PFSK-1 (cell line): ENCODE measurements at regions not wholly inside any gene's neighbourhood (a gene's known extent, or its start where the extent isn't known, plus 50 kb on each side); places are given as distances from the start of the nearest gene placed in this dataset.

Source experiments
- FOXP2 ChIP-seq: optimal IDR thresholded peaks from 2 replicates; pipeline ENCODE3; 2011; ENCODE audit warnings: borderline replicate concordance, control low read depth, inconsistent platforms; ENCODE audit not compliant: insufficient read depth; ENCODE audit errors: extremely low read length, extremely low read depth
- POLR2AphosphoS5 ChIP-seq: IDR thresholded peaks from 2 replicates; pipeline ENCODE4 v1.6.1; 2012; ENCODE audit warnings: low read depth, mild to moderate bottlenecking, control low read depth, low read length, moderate library complexity
- SIN3A ChIP-seq: IDR thresholded peaks from 2 replicates; pipeline ENCODE4 v1.6.1; 2012; ENCODE audit warnings: mild to moderate bottlenecking, low read length, moderate library complexity, borderline replicate concordance; ENCODE audit not compliant: insufficient read depth
- TAF1 ChIP-seq: IDR thresholded peaks from 2 replicates; pipeline ENCODE4 v1.6.1; 2012; ENCODE audit warnings: low read length, control low read depth, borderline replicate concordance; ENCODE audit not compliant: insufficient read depth
- TF ChIP-seq, protein P1 (sequence below), 2 experiments: IDR thresholded peaks; 2 replicates each; pipeline versions ENCODE4 v1.6.1 to v1.8.0; 2011 to 2012; ENCODE audit warnings: low read depth in 2 of 2, low read length in 2 of 2, control low read depth in 1 of 2, inconsistent platforms in 1 of 2, mild to moderate bottlenecking in 1 of 2, moderate library complexity in 1 of 2; ENCODE audit not compliant: insufficient read depth in 1 of 2

DNA sequence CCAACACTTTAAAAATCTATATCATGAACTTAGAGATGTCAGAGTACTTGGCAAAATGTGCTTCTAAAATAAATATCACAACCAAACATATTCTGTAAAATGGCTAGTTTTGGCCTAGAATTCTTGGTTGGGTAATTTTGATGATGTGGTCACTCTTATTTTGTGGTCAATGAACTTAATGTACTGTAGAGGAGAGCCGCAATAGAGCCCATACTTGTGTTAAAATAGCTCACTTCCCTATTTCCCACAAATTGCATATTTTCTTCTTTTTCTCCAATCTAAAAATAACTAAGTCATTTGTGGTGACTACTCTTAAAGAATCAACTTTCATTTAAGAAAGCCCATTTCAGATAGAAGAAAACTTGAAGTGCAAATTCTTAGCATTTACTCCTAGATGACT, 619.4 kb downstream of the CCER1 start:
- TF ChIP-seq FOXP2: no peak
- TF ChIP-seq, protein P1, sequence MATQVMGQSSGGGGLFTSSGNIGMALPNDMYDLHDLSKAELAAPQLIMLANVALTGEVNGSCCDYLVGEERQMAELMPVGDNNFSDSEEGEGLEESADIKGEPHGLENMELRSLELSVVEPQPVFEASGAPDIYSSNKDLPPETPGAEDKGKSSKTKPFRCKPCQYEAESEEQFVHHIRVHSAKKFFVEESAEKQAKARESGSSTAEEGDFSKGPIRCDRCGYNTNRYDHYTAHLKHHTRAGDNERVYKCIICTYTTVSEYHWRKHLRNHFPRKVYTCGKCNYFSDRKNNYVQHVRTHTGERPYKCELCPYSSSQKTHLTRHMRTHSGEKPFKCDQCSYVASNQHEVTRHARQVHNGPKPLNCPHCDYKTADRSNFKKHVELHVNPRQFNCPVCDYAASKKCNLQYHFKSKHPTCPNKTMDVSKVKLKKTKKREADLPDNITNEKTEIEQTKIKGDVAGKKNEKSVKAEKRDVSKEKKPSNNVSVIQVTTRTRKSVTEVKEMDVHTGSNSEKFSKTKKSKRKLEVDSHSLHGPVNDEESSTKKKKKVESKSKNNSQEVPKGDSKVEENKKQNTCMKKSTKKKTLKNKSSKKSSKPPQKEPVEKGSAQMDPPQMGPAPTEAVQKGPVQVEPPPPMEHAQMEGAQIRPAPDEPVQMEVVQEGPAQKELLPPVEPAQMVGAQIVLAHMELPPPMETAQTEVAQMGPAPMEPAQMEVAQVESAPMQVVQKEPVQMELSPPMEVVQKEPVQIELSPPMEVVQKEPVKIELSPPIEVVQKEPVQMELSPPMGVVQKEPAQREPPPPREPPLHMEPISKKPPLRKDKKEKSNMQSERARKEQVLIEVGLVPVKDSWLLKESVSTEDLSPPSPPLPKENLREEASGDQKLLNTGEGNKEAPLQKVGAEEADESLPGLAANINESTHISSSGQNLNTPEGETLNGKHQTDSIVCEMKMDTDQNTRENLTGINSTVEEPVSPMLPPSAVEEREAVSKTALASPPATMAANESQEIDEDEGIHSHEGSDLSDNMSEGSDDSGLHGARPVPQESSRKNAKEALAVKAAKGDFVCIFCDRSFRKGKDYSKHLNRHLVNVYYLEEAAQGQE (IDR thresholded peaks at IDR 0.05; ENCODE audit: insufficient read depth in 1 of 2, low read depth in 2 of 2, low read length in 2 of 2): no peak
- TF ChIP-seq SIN3A: no peak
- no peak for TF ChIP-seq POLR2AphosphoS5
- no peak for TF ChIP-seq TAF1

DNA sequence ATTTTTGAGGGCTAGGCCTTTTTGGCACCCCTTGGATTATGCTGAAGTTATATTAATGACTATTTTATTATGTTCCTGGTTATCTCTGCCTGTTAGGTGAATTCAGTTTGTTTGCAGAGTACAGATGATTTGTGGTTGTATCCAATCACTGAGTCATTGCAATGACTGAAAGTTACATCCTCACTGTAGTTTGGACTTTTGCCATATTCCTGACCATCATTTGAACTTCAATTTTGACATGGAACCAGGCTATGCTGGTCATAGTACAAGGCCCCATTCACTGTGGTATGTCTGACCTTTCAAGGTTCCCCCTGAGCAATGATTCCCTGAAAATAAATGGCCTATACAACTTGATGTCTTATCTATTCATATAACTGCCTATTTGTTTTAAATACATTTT, 621.0 kb downstream of the CCER1 start:
- TF ChIP-seq FOXP2 (no peak), TAF1 (no peak), SIN3A (no peak), POLR2AphosphoS5 (no peak)
- TF ChIP-seq, protein P1 (IDR thresholded peaks at IDR 0.05; ENCODE audit: insufficient read depth in 1 of 2, low read depth in 2 of 2, low read length in 2 of 2): no peak

DNA sequence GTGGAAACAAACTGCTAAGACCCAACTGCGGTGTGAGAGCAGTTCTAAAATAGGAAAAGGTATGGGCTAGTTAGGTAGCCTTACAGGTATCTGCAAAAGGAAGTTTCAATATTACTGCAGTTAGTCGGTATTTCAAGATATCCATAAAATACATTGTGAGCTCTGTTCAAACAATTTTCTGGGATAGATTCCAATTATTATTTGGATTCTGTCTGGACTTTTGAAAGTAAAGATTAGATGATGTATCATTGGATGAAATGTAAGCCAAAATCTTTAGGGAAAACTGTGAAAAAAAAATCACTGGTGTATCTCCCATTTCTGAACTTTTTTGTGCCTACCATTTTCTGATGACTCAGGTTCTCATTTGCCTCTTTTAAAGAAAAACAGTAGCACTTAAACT, 621.6 kb downstream of the CCER1 start:
- no peak for TF ChIP-seq SIN3A

DNA sequence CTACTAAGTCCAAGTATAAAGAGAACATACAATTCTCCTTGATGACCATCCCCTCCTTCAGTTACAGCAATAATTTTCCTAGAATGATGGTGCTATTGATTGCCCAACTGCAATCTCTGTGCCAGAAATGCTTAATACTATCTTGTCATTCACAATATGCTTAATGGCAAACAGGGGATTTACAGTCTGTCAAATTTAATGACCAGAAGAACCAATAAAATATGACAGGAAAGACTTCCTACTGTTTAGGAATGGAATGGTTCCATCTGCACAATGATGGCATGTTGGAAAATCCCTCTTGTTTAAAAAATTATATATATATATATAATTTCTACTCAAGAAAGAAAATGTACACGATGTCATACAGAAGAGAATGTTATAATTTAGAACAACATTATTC, 623.2 kb downstream of the CCER1 start:
- TF ChIP-seq POLR2AphosphoS5: no peak
- no peak for TF ChIP-seq TAF1

DNA sequence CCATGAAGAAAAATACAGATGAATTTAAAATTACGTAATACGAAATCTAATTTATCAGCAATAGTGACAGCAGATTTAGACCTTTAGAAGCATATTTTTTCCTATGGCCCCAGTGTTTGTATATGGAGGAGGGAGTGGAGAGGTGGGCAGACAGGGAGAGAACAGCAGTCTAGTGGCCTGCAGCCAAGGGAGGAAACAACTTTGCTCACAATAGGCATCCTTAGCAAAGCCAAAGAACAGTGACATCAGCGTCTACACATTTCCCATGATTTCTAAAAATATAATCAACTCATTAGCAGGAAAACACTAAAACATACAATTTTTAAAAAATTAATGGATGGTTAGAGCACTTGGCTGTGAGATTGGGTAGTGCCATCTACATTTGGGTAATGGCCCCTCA, 622.6 kb upstream of the ATP2B1 start:
- TF ChIP-seq POLR2AphosphoS5 (no peak), TAF1 (no peak), FOXP2 (no peak), SIN3A (no peak)
- TF ChIP-seq, protein P1 (IDR thresholded peaks at IDR 0.05; ENCODE audit: insufficient read depth in 1 of 2, low read depth in 2 of 2, low read length in 2 of 2): no peak

DNA sequence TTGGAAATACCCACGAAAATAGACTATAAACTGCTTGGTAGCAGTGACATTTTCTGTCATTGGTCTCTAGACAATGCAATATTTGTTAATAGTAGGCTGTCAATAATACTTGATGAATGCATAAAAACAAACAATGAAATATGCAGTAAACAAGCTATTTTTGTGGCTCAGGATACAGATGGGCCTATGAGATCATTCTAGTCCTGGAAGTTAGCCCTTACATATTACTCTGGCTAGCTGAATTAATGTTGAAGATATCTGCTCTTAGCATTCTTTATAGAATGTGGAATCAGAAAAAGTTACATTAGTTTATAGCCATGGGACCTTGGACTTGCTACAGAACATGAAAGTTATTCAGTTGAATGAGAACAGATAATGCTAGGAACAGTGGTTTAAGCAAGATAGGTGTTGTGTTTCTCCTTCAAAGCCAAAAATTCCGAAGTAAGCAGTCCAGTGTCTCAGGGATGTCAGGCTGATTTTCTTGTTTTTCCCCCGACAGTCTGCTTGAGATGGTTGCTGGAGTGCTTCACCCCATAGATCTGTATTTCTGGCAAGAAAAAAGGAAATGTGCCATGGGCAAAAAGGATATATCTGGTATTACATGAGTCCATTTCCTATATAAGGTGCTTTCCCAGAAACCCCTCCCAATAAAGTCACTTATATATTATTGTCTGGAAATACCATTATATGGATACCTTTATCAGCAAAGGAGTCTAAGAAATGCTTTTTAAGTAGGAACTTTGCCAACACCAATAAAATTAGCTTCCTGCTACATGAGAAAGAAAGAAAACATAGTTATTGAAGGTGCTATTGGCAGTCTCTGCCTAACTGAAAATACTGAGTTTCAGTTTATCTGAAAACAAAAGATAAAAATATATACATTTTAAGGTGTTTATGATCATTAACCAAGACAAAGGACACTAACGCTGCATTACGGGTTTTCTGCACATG, 619.4 kb upstream of the ATP2B1 start:
- TF ChIP-seq, protein P1 (IDR thresholded peaks at IDR 0.05; ENCODE audit: insufficient read depth in 1 of 2, low read depth in 2 of 2, low read length in 2 of 2): no peak
- TF ChIP-seq POLR2AphosphoS5 (no peak), TAF1 (no peak), FOXP2 (no peak), SIN3A (no peak)
